GM18951 (cell line): ENCODE measurements at regions not wholly inside any gene's neighbourhood (a gene's known extent, or its start where the extent isn't known, plus 50 kb on each side); places are given as distances from the start of the nearest gene placed in this dataset.

Experiments
- POLR2A ChIP-seq: IDR thresholded peaks from 4 replicates; pipeline ENCODE4 v1.6.1; 2011; ENCODE audit warnings: mild to moderate bottlenecking; ENCODE audit not compliant: insufficient read length, insufficient read depth; ENCODE audit errors: extremely low read depth
- in situ Hi-C: fragments of 300-500 bp; cut with MboI; formaldehyde crosslinking; loops from one replicate; pipeline ENCODE4 v1.12.0; 2022; ENCODE audit warnings: low sequenced_read_pairs, mixed read lengths, inconsistent platforms; ENCODE audit not compliant: unreplicated experiment

DNA sequence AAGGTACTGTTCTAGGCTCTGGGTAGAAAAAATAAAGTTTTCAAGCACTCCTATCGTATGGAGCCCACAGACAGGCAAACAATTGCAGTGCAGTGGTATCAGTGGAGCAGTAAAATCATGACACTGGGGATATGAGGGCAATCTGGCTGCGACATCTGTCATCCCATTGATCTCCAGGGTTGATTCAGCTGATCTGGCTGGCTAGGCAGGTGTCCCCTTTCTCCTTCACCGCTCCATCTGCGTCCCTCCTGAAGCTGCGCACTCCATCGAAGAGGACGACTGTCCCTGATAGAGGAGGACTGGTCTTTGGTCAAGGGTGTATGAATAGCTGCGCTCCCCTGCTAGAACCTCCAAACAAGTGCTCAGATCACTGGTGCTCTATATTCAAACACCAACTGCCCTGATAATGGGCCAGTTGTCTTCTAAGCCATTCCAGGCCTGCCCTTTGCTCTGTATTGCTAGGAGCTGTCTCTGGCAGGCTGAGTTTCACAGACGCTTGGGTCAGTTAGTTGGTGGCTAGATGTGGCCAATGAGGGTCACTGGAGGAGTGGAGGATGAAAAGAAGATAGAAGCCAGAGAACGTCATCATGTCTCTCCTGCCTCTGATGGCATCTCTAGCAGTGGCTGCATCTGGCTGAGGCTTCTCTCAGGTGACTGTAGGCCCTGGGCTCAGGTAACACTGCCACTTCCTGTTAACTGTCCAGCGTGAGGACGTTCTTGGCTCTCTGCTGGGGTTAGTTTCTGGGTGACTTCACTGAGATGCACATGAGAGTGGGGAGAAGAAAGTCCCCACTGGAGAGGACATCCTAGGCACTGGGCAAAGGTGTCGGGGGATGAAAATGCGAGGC lies 205.0 kb upstream of the FOXN3 start:
- no peak for TF ChIP-seq POLR2A
- in situ Hi-C loops = no loop called here

GRCh38 chr14:89621009-89621421 lies 204.0 kb upstream of the FOXN3 start:
- in situ Hi-C loops = no loop called here
- no peak for TF ChIP-seq POLR2A

DNA sequence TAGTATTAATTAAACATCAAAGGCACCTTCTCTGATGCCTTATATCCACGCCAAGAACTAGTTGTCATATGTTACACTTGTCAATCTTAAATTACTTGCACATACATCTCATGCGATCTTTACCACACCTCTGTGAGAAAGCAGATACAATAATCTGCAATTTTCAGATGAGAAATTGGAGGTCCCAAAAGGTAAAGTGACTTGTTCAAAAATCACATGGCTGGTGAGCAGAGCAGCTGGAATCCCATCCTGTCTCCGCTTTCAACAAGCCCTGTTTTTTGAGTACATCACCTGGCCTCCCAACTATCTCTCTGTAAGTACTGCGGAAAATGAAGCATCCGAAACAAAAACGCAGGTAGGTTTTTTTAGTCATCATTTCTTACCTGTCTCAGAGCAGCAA lies 203.4 kb upstream of the FOXN3 start:
- TF ChIP-seq POLR2A = no peak
- in situ Hi-C loops = no loop called here

DNA sequence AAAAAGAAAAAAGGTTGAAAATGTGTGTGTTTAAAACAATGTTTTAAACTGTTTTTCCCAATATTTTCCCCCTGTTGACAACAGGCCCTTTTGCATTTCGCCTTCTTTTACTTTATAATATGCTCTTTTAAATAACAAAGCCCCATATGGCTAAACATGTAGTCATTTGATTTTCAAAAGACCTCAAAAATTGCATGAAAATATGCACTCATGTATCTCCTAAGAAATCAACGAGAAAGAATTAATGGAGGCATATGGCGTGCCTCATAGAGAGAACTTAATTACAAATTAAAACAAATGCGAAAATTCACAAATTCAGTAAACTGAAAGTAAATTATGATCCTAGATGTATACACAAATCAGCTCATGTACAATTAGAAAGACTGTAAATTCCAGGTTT lies 202.6 kb upstream of the FOXN3 start:
- in situ Hi-C loops = no loop called here
- TF ChIP-seq POLR2A = no peak

- in situ Hi-C loops = no loop called here
- TF ChIP-seq POLR2A = peak; percentile 81
Measured at GRCh38 chr14:89618811-89619551, 201.9 kb upstream of the FOXN3 start.

GRCh38 chr14:89618330-89618708 lies 201.3 kb upstream of the FOXN3 start:
- in situ Hi-C loops = no loop called here

DNA sequence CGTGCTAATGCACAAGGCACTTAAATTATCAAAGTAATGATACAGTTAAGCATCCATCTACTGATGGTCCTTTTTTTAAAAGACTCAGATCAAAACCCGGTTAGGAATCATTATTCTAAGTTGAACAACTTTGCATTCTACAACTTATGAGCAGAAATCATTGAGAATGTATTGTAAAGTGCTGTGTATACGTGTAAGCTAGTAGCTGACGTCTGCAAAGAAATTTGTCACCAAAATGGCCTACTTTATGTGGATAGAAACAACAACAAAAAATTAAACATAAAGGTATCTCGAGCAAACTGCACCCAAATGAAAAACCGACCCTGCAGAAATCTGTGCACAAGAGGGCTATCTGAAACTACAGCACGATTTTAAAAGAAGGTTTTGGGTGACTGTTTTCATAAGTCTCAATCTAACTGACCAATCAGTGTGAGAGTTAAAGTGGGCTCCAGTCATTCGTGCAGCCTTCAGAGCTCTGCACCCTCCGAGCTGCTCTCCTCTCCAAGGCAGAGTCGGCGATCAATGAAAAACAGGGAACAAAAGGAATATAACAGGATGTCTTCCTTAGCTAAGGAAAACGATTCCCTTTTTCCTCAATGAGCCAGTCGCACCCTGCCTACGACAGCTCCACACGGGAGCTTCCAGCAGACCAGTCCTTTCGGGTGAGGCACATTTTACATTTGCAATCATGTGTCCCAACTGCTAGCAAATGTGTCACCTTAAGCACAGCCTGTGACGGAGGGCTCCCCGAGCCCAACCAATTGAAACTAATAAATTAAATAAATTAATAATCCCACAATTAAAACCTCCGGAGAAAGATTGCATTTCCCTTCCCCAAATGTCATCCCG lies 200.7 kb upstream of the FOXN3 start:
- peak; percentile 32 for TF ChIP-seq POLR2A
- in situ Hi-C loops = no loop called here

More at GRCh38 chr14:89618330-89618708, 201.3 kb upstream of the FOXN3 start:
- TF ChIP-seq POLR2A = no peak

GRCh38 chr14:89616852-89617341 lies 199.9 kb upstream of the FOXN3 start:
- no peak for TF ChIP-seq POLR2A
- in situ Hi-C loops = no loop called here

DNA sequence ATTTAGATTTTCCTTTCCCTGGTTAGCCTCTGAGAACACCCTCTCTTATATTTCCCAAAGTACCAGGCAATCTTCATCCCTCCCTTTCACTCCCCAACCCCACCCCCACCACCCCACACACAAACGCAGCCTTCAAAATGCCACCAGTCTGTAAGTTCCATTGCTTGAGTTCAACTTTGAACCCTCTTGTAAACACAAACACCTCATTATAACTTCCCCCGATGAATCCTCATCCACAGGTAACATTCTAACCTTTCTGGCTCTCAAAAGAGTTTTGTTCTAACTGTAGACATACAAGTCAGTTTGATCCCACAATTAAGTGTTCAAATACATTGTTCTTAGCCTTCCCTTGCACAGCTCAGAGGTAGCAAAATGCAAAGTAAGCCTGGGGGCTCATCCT lies 199.4 kb upstream of the FOXN3 start:
- in situ Hi-C loops = no loop called here
- TF ChIP-seq POLR2A = no peak

- in situ Hi-C loops = no loop called here
- no peak for TF ChIP-seq POLR2A
Measured at GRCh38 chr14:89615421-89615820, 198.4 kb upstream of the FOXN3 start.

GRCh38 chr14:89614009-89614691 lies 197.1 kb upstream of the FOXN3 start:
- TF ChIP-seq POLR2A = no peak
- in situ Hi-C loops = no loop called here

GRCh38 chr14:89613260-89614008 lies 196.4 kb upstream of the FOXN3 start:
- in situ Hi-C loops = no loop called here
- no peak for TF ChIP-seq POLR2A
